ENCODE measurements at regions not wholly inside any gene's neighbourhood (a gene's known extent, or its start where the extent isn't known, plus 50 kb on each side); places are given as distances from the start of the nearest gene placed in this dataset.

- in situ Hi-C loops (cut with HindIII; ENCODE audit: low sequenced_read_pairs): no loop called here
- DNase-seq (ENCODE audit: low spot score): no peak
These were observed 156.5 kb downstream of the PAWR start for GRCh38 chr12:79534029-79534867.

GRCh38 chr12:79532907-79533288 lies 157.9 kb downstream of the PAWR start:
- no peak for DNase-seq (ENCODE audit: low spot score)
- in situ Hi-C loops (cut with HindIII; ENCODE audit: low sequenced_read_pairs): no loop called here

DNA sequence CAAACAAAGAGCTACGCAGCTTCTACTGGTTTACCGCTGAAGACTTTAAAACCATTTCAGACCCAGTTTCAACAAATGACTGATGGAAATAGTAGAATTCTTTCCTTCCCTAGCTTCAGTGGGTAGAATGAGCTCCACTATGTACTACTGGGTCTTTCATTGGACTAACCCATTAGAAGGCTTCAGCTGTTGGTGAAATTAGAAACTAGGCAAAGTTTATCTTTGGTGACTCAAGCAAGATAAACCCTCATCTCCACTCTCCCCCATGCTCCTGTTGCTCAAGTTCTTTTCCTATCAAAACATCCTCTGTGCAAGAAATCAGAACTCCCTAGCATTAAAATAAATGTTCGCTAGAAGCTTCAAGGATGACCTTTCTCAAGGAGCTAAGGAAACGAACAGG lies 159.2 kb downstream of the PAWR start:
- DNase-seq (ENCODE audit: low spot score): no peak
- in situ Hi-C loops (cut with HindIII; ENCODE audit: low sequenced_read_pairs): no loop called here

GRCh38 chr12:79527473-79527872 lies 163.3 kb downstream of the PAWR start:
- in situ Hi-C loops (cut with HindIII; ENCODE audit: low sequenced_read_pairs): no loop called here
- DNase-seq (ENCODE audit: low spot score): no peak

GRCh38 chr12:79525357-79525756 lies 165.4 kb downstream of the PAWR start:
- in situ Hi-C loops (cut with HindIII; ENCODE audit: low sequenced_read_pairs): no loop called here
- DNase-seq (ENCODE audit: low spot score): no peak

- in situ Hi-C loops (cut with HindIII; ENCODE audit: low sequenced_read_pairs): no loop called here
- no peak for DNase-seq (ENCODE audit: low spot score)
These were observed 166.1 kb downstream of the PAWR start for GRCh38 chr12:79524507-79525148.

- no peak for DNase-seq (ENCODE audit: low spot score)
- in situ Hi-C loops (cut with HindIII; ENCODE audit: low sequenced_read_pairs): no loop called here
These were observed 167.8 kb downstream of the PAWR start for GRCh38 chr12:79522989-79523386.

- DNase-seq (ENCODE audit: low spot score): peak; percentile 94
- in situ Hi-C loops (cut with HindIII; ENCODE audit: low sequenced_read_pairs): no loop called here
These were observed 168.3 kb downstream of the PAWR start for GRCh38 chr12:79522257-79522988.

- in situ Hi-C loops (cut with HindIII; ENCODE audit: low sequenced_read_pairs): no loop called here
These were observed 169.2 kb downstream of the PAWR start for GRCh38 chr12:79521576-79521975.

GRCh38 chr12:79517363-79517762 lies 173.4 kb downstream of the PAWR start:
- in situ Hi-C loops (cut with HindIII; ENCODE audit: low sequenced_read_pairs): no loop called here
- DNase-seq (ENCODE audit: low spot score): no peak

More at GRCh38 chr12:79521576-79521975, 169.2 kb downstream of the PAWR start:
- no peak for DNase-seq (ENCODE audit: low spot score)

DNA sequence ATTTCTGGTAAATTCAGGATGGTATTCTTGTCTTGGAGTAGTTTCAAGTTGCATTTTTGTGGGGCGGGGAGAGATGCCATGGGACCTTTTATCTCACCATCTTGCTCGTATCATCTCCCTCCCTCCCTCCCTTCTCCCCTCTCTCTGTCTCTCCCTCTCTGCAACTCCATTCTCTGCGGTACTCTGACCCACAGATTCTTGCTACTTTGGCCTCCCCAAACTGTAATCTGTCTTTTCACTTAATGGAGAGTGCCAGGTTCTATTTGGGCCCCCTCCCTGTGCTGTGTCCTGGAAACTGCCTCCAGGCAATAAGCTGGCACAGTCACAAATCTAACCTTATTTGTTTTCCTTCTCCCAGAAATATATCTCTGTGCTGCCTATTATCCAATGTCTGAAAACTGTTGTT lies 175.2 kb downstream of the PAWR start:
- no peak for DNase-seq (ENCODE audit: low spot score)
- in situ Hi-C loops (cut with HindIII; ENCODE audit: low sequenced_read_pairs): no loop called here

DNA sequence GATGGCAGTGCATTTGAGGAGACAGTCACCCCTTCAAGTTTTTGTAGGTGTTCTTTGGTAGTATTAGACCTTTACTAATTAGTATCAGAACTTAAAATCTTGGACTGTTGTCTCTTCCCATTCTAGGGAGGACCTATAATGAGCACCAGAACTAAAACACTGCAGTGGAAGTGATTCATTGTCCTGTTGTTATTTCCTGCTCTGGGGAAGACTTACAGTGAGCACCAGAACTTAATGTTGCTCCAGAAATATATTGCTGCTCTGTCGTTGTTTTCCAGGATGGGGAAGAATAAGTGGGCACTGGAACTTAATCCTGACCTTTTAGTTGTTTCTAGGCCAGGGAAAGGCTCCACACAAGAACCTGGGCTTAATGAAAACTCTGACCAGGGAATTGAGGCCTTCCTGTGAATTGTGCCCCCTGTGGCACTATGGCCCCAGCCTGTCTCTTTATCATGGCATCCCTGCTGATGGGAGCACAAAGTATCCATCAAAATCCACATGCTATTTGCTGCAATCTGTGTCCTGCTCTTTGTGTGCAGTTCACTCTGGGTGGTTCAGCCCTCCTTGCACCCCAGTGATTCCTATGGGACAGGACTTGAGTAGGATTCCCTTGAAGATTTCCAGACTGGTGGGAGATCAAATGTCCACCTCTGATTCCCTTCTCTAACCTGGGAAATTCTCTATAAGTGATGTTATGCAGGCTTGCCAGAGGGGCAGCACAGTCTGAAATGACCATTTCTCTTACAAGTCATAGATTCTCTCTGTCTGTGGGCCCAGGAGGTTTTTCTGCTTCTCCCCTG lies 175.8 kb downstream of the PAWR start:
- in situ Hi-C loops (cut with HindIII; ENCODE audit: low sequenced_read_pairs): no loop called here
- DNase-seq (ENCODE audit: low spot score): no peak

- in situ Hi-C loops (cut with HindIII; ENCODE audit: low sequenced_read_pairs): no loop called here
- no peak for DNase-seq (ENCODE audit: low spot score)
These were observed 178.7 kb downstream of the PAWR start for GRCh38 chr12:79512068-79512467.

DNA sequence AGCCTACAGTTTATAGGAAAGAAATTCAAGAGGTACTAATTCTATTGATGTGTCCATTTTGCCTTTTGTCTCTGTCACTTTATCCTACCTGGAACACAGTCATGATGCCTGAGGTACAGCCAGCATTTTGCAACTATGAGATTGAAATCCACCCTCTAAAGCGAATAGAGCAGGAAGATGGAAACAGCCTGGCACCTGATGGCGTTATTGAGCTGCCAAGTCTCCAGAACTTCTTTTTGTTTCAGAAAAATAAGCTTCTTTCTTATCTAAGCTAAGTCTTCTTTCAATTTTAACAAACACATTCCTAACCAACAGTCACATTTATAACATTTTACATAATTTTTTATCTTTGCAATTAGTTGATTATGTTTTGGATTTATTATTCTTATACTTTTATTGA lies 182.1 kb downstream of the PAWR start:
- DNase-seq (ENCODE audit: low spot score): peak; percentile 19
- in situ Hi-C loops (cut with HindIII; ENCODE audit: low sequenced_read_pairs): no loop called here

Measured in G401 (cell line).